Omental fat pad (tissue), 3 donors: ENCODE measurements at regions not wholly inside any gene's neighbourhood (a gene's known extent, or its start where the extent isn't known, plus 50 kb on each side); places are given as distances from the start of the nearest gene placed in this dataset.
"Not testable (repeated sequence)": the region's sequence is repeated elsewhere in the genome, so short reads cannot be mapped to it uniquely, and the experiment has no call there.

Experiments used
- ATAC-seq: fragments of 150-250 bp; one replicate; pipeline ENCODE4 v1.9.1; 2016; ENCODE audit warnings: mild to moderate bottlenecking, moderate library complexity; ENCODE audit not compliant: low FRiP score
- DNase-seq: peaks from one replicate; pipeline ENCODE4 v3.0.0-alpha.2; 2019; ENCODE audit warnings: low spot score
- CTCF ChIP-seq, 3 donors: fragments of 450-650 bp; IDR thresholded peaks; one replicate each; pipeline ENCODE4 v1.5.1; 2016 to 2017; ENCODE audit warnings: antibody characterized with exemption in 3 of 3, mild to moderate bottlenecking in 3 of 3, moderate library complexity in 2 of 3

- ATAC-seq (no peak), DNase-seq (no peak)
- TF ChIP-seq CTCF (IDR thresholded peaks at IDR 0.05): no peak
These were observed 73.7 kb upstream of the TSC22D1 start for GRCh38 chr13:44649834-44650233.

DNA sequence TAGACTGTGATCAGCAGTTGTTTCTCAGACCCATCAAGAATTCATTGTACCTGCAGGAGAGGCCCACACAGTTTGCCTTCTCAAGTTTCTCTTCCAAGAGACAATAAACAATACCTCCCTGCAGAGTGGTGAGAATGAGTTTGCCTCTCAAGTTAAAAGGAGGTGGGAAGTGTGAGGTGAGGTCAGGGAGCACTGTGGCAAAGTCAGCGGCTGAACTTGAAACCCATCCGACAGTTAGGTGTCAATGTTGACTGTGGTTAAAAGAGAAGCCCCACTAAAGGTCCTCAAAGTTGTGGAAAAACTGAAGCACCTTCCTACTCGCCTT is 72.9 kb upstream of the TSC22D1 start:
- no peak for TF ChIP-seq CTCF (IDR thresholded peaks at IDR 0.05)
- no peak for DNase-seq
- no peak for ATAC-seq

- no peak for DNase-seq
- no peak for TF ChIP-seq CTCF (IDR thresholded peaks at IDR 0.05)
- ATAC-seq: no peak
These were observed 72.4 kb upstream of the TSC22D1 start for GRCh38 chr13:44648392-44649103.

- not testable (repeated sequence) for ATAC-seq, DNase-seq
These were observed 71.4 kb upstream of the TSC22D1 start for GRCh38 chr13:44647560-44647959.

DNA sequence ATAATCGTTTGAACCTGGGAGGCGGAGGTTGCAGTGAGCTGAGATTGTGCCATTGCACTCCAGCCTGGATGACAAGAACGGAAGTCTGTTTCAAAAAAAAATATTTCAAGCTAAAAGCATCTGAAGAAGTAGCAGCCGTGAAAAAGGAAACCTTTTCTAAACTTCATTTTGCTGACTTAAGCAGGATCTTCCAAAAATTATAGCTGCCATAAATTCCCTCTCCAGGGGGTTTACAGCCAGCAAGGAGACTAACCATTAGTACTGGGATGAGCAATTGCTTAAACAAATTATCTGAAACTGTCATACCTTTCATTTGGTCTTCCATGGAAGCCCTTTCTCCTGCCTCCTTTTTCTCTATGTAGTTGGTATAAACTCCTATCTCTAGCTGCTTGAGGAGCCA is 69.9 kb upstream of the TSC22D1 start:
- ATAC-seq: no peak
- DNase-seq: no peak
- no peak for TF ChIP-seq CTCF (IDR thresholded peaks at IDR 0.05)

DNA sequence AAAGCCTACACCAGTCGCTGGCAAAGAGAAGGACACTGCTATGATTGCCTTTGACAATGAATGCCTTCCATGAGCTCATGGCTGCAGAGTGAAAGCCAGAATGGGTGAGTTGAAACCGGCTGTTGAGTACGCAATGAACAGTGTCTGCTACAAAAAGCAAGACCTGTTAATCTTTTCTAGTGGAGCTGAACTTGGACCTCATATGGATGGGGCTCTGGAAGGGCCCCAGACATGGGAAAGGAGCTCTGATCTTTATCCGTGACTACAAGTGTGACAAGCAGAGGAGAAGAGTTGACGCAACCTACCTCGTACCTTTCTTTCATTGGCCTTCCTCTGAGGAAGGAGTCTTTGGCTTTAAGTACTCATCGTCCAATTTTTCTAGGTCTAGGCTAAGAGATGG is 67.1 kb upstream of the TSC22D1 start:
- no peak for TF ChIP-seq CTCF (IDR thresholded peaks at IDR 0.05)
- no peak for DNase-seq
- ATAC-seq: no peak

DNA sequence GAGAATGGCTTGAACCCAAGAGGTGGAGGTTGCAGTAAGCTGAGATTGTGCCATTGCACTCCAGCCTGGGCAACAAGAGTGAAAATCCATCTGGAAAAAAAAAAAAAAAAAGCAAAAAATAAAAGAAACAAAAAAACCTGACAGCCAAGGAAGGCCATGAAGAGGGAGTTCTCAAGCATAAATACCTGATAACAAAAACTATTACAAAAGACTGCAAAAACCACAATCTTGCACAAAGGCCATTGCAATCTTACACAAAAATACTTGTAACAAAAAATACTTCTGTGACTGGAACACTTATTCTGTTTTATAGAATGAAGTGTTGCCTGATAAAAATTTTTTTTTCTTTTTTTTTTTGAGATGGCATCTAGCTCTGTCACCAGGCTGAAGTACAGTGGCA is 61.5 kb upstream of the TSC22D1 start:
- TF ChIP-seq CTCF (IDR thresholded peaks at IDR 0.05): no peak

More for the DNA sequence above, 61.5 kb upstream of the TSC22D1 start:
- DNase-seq (no peak), ATAC-seq (no peak)
